HCT116 (cell line): ENCODE measurements at regions not wholly inside any gene's neighbourhood (a gene's known extent, or its start where the extent isn't known, plus 50 kb on each side); places are given as distances from the start of the nearest gene placed in this dataset.

Source experiments
- ATAC-seq: fragments of 200-7000 bp; cut with Tn5 transposase; 2 replicates; pipeline ENCODE4 v1.9.1; 2020; ENCODE audit warnings: mild to moderate bottlenecking, moderate library complexity
- BruUV-seq: library from RNA; stranded (reverse); fragments of 400-500 nt; replicated peaks from 2 replicates; lab custom pipeline; 2021; lab: Mats Ljungman, UMichigan
- CTCF ChIA-PET: fragments of 300-600 bp; sonication (Branson Sonifier 250); formaldehyde crosslinking; loops from one replicate; lab custom pipeline; 2021; ENCODE audit warnings: antibody characterized with exemption; lab: Charles Lee
- POLR2A ChIA-PET: fragments of 300-600, 350-600 bp; sonication (Branson Sonifier 250); formaldehyde crosslinking; loops from one replicate; lab custom pipeline; 2021; ENCODE audit warnings: antibody characterized with exemption; lab: Charles Lee
- RAD21 ChIA-PET, 2 experiments: fragments of 300-600 bp; sonication (Branson Sonifier 250); formaldehyde crosslinking; loops; one replicate each; lab custom pipeline; 2023; ENCODE audit warnings: low total read pairs in 2 of 2; ENCODE audit not compliant: uncharacterized antibody in 2 of 2, unreplicated experiment in 2 of 2, low non-redundant PET in 1 of 2; lab: Charles Lee
- DNase-seq: peaks from one replicate; pipeline ENCODE4 v3.0.0-alpha.2; 2010; ENCODE audit warnings: low read depth, low spot score
- H2AFZ ChIP-seq: fragments of 200-600 bp; shearing (Covaris generic), sonication (generic); 2 replicates; pipeline ENCODE4 v1.6.1; 2017; ENCODE audit warnings: low read depth, mixed run types, mixed read lengths, antibody characterized with exemption, low read length; ENCODE audit not compliant: poor library complexity, severe bottlenecking
- H3K27ac ChIP-seq: 2 replicates; pipeline ENCODE4 v1.5.1; 2012; ENCODE audit warnings: low read depth, low read length
- H3K27me3 ChIP-seq: fragments of 200-600 bp; sonication (generic); 2 replicates; pipeline ENCODE4 v1.6.1; 2016; ENCODE audit warnings: mixed run types, low read length, mixed read lengths; ENCODE audit not compliant: insufficient read depth
- H3K36me3 ChIP-seq, 2 experiments: fragments of 200-500 bp in 1 of 2; fragments of 200-600 bp in 1 of 2; sonication (Bioruptor generic) in 1 of 2; sonication (generic) in 1 of 2; 2 replicates each; pipeline versions ENCODE4 v1.5.1 to v1.6.1; 2014 to 2016; ENCODE audit warnings: low read length in 2 of 2, inconsistent platforms in 1 of 2, mixed read lengths in 1 of 2, mixed run types in 1 of 2; ENCODE audit not compliant: insufficient read depth in 2 of 2, control insufficient read depth in 1 of 2
- H3K4me1 ChIP-seq, 2 experiments: fragments of 200-600 bp in 1 of 2; sonication (generic) in 1 of 2; 2 replicates each; pipeline versions ENCODE4 v1.5.1 to v1.6.1; 2012 to 2017; ENCODE audit warnings: low read length in 2 of 2, inconsistent platforms in 1 of 2, mild to moderate bottlenecking in 1 of 2, mixed read lengths in 1 of 2, mixed run types in 1 of 2, moderate library complexity in 1 of 2; ENCODE audit not compliant: insufficient read depth in 2 of 2, control insufficient read depth in 1 of 2
- H3K4me2 ChIP-seq: fragments of 200-600 bp; sonication (generic); 2 replicates; pipeline ENCODE4 v1.6.1; 2017; ENCODE audit warnings: mixed run types, low read length, mixed read lengths
- H3K4me3 ChIP-seq, 2 experiments: fragments of 200-600 bp in 1 of 2; sonication (generic) in 1 of 2; replicated peaks in 1 of 2; 2 replicates each; pipeline ENCODE4 v1.5.1; 2011 to 2016; ENCODE audit warnings: low read length in 2 of 2, control low read depth in 1 of 2, low read depth in 1 of 2, mild to moderate bottlenecking in 1 of 2, mixed read lengths in 1 of 2, mixed run types in 1 of 2
- H3K79me2 ChIP-seq: fragments of 200-600 bp; sonication (generic); 2 replicates; pipeline ENCODE4 v1.6.1; 2017; ENCODE audit warnings: mild to moderate bottlenecking, mixed run types, low read length, moderate library complexity, mixed read lengths; ENCODE audit not compliant: insufficient read depth
- H3K9ac ChIP-seq: fragments of 200-600 bp; sonication (generic); 2 replicates; pipeline ENCODE4 v1.6.1; 2016; ENCODE audit warnings: low read length, mixed read lengths
- H3K9me2 ChIP-seq: fragments of 200-600 bp; sonication (generic), shearing (Covaris generic); 2 replicates; pipeline ENCODE4 v1.6.1; 2017; ENCODE audit warnings: mixed run types, mild to moderate bottlenecking, moderate library complexity; ENCODE audit not compliant: insufficient read depth
- H3K9me3 ChIP-seq, 2 experiments: fragments of 200-500 bp in 1 of 2; fragments of 200-600 bp in 1 of 2; sonication (Bioruptor generic) in 1 of 2; sonication (generic) in 1 of 2; 2 replicates each; pipeline ENCODE4 v1.6.1; 2014 to 2017; ENCODE audit warnings: low read length in 2 of 2, mixed read lengths in 2 of 2, inconsistent platforms in 1 of 2, low read depth in 1 of 2, mild to moderate bottlenecking in 1 of 2, mixed run types in 1 of 2, moderate library complexity in 1 of 2; ENCODE audit not compliant: control insufficient read depth in 1 of 2, insufficient read depth in 1 of 2
- H4K20me1 ChIP-seq: fragments of 200-600 bp; sonication (generic), shearing (Covaris generic); 2 replicates; pipeline ENCODE4 v1.6.1; 2017; ENCODE audit warnings: mixed run types, mild to moderate bottlenecking, moderate library complexity; ENCODE audit not compliant: insufficient read depth
- EZH2 ChIP-seq: fragments of 200-600 bp; sonication (generic); IDR thresholded peaks from 2 replicates; pipeline ENCODE4 v1.6.1; 2017; ENCODE audit warnings: antibody characterized with exemption, mixed run types
- POLR2A ChIP-seq: IDR thresholded peaks from 2 replicates; pipeline ENCODE4 v1.7.0; 2011; ENCODE audit warnings: borderline replicate concordance; ENCODE audit not compliant: insufficient read depth, insufficient read length; ENCODE audit errors: extremely low read depth
- POLR2AphosphoS5 ChIP-seq: IDR thresholded peaks from 2 replicates; pipeline ENCODE4 v1.6.1; 2011; ENCODE audit warnings: mild to moderate bottlenecking, low read depth, low read length, moderate library complexity
- SIN3A ChIP-seq: IDR thresholded peaks from 2 replicates; pipeline ENCODE4 v1.6.1; 2012; ENCODE audit warnings: low read depth
- SP1 ChIP-seq: IDR thresholded peaks from 2 replicates; pipeline ENCODE4 v1.6.1; 2012; ENCODE audit warnings: low read depth
- TCF7L2 ChIP-seq: IDR thresholded peaks from 2 replicates; pipeline ENCODE4 v1.7.0; 2011; ENCODE audit warnings: borderline replicate concordance, inconsistent platforms; ENCODE audit not compliant: insufficient read depth, insufficient read length; ENCODE audit errors: extremely low read depth
- YY1 ChIP-seq: IDR thresholded peaks from 2 replicates; pipeline ENCODE4 v1.6.1; 2011; ENCODE audit warnings: low read length, low read depth, moderate library complexity, mild to moderate bottlenecking; ENCODE audit not compliant: insufficient replicate concordance; ENCODE audit errors: extremely low read depth
- ZFX ChIP-seq: fragments of 450-650 bp; IDR thresholded peaks from 2 replicates; pipeline ENCODE4 v1.6.1; 2017
- ZNF274 ChIP-seq: fragments of 200-500 bp; sonication (Bioruptor generic); IDR thresholded peaks from 2 replicates; pipeline ENCODE4 v1.6.1; 2014; ENCODE audit warnings: mild to moderate bottlenecking, low read depth, low read length, inconsistent platforms
- intact Hi-C: fragments of 100-400 bp; cut with micrococcal nuclease; formaldehyde crosslinking; loops from 2 replicates; pipeline ENCODE4 v1.10.0; 2022
- TF ChIP-seq, protein P1 (sequence below): IDR thresholded peaks from 2 replicates; pipeline ENCODE4 v1.6.1; 2012
- TF ChIP-seq, protein P2 (sequence below), 3 experiments: fragments of 200-600 bp in 1 of 3; sonication (generic) in 1 of 3; IDR thresholded peaks in 2 of 3; conservative IDR thresholded peaks in 1 of 3; 2 replicates each; pipeline ENCODE4 v1.5.1; 2012 to 2017; ENCODE audit warnings: low read depth in 2 of 3, low read length in 2 of 3, antibody characterized with exemption in 1 of 3, borderline replicate concordance in 1 of 3, control low read depth in 1 of 3, mild to moderate bottlenecking in 1 of 3, mixed read lengths in 1 of 3, mixed run types in 1 of 3, moderate library complexity in 1 of 3; ENCODE audit not compliant: insufficient read depth in 1 of 3
- TF ChIP-seq, protein P3 (sequence below): IDR thresholded peaks from 2 replicates; pipeline ENCODE4 v1.6.1; 2012

DNA sequence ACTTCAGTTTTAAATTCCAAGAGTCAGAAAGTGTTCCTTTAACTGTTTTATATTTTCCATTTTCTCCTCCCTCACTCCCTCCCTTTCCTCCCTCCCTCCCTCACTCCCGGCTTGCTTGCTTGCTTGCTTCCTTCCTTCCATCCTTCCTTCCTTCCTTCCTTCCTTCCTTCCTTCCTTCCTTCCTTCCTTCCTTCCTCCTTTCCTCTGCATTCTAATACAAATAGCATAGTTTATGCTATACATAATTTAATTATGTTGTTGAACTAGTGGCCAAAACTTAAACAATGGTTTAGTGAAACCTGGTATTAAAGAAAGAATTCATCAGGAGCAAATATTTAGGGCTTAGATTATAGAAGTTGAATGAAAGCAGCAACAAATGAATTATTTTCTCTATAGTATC lies 188.5 kb upstream of the OLFM3 start (continued):
- TF ChIP-seq, protein P1, sequence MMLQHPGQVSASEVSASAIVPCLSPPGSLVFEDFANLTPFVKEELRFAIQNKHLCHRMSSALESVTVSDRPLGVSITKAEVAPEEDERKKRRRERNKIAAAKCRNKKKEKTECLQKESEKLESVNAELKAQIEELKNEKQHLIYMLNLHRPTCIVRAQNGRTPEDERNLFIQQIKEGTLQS = no peak
- no peak for TF ChIP-seq ZFX
- TF ChIP-seq TCF7L2 = no peak

DNA sequence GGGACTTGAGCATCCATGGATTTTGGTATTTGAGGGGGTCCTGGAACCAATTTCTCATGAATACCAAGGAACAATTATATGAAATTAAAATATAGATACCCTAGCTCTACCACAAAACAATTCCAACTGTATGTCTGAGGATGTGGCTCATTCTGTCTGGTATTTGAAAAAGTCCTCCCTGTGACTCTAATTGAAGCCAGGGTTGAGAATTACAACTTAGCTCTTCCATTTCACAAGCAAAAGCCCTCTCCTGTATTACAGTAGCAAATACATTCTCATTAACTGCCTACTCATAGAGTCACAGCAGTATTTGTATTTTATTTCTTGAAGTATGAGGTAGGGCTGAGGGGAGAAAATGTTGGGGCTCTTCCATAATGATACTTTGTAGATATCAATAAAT lies 187.8 kb upstream of the OLFM3 start:
- Histone ChIP-seq H4K20me1 (no peaks in the 10 kb centered on the region), H3K27me3 (no peaks in the 10 kb centered on the region), H3K27ac (no peak overlapping the region), H3K9ac (no peak overlapping the region), H3K36me3 (no peaks in the 10 kb centered on the region), H3K9me2 (no peaks in the 10 kb centered on the region), H3K4me3 (no peak overlapping the region), H3K4me2 (no peak overlapping the region), H3K79me2 (no peaks in the 10 kb centered on the region), H3K4me1 (no peaks in the 10 kb centered on the region), H3K9me3 (no peaks in the 10 kb centered on the region), H2AFZ (no peak overlapping the region)
- DNase-seq (no peak), ATAC-seq (no peak)
- ChIA-PET RAD21 (no interaction called here), POLR2A (no interaction called here), CTCF (no interaction called here)
- intact Hi-C loops = no loop called here
- BruUV-seq = no TSS peak
- TF ChIP-seq POLR2A (no peak), SIN3A (no peak), EZH2 (no peak), SP1 (no peak), ZNF274 (no peak), YY1 (no peak), POLR2AphosphoS5 (no peak)
- TF ChIP-seq, protein P1 = no peak
- TF ChIP-seq, protein P2, sequence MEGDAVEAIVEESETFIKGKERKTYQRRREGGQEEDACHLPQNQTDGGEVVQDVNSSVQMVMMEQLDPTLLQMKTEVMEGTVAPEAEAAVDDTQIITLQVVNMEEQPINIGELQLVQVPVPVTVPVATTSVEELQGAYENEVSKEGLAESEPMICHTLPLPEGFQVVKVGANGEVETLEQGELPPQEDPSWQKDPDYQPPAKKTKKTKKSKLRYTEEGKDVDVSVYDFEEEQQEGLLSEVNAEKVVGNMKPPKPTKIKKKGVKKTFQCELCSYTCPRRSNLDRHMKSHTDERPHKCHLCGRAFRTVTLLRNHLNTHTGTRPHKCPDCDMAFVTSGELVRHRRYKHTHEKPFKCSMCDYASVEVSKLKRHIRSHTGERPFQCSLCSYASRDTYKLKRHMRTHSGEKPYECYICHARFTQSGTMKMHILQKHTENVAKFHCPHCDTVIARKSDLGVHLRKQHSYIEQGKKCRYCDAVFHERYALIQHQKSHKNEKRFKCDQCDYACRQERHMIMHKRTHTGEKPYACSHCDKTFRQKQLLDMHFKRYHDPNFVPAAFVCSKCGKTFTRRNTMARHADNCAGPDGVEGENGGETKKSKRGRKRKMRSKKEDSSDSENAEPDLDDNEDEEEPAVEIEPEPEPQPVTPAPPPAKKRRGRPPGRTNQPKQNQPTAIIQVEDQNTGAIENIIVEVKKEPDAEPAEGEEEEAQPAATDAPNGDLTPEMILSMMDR (IDR thresholded peaks at IDR 0.05 in 2 of 3, conservative IDR thresholded peaks at IDR 0.05 in 1 of 3; ENCODE audit: borderline replicate concordance in 1 of 3, insufficient read depth in 1 of 3, low read depth in 2 of 3, low read length in 2 of 3) = no peak
- TF ChIP-seq, protein P3, sequence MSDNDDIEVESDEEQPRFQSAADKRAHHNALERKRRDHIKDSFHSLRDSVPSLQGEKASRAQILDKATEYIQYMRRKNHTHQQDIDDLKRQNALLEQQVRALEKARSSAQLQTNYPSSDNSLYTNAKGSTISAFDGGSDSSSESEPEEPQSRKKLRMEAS = no peak
